ENCODE measurements at regions not wholly inside any gene's neighbourhood (a gene's known extent, or its start where the extent isn't known, plus 50 kb on each side); places are given as distances from the start of the nearest gene placed in this dataset.
"Not testable (repeated sequence)": the region's sequence is repeated elsewhere in the genome, so short reads cannot be mapped to it uniquely, and the experiment has no call there.

DNA sequence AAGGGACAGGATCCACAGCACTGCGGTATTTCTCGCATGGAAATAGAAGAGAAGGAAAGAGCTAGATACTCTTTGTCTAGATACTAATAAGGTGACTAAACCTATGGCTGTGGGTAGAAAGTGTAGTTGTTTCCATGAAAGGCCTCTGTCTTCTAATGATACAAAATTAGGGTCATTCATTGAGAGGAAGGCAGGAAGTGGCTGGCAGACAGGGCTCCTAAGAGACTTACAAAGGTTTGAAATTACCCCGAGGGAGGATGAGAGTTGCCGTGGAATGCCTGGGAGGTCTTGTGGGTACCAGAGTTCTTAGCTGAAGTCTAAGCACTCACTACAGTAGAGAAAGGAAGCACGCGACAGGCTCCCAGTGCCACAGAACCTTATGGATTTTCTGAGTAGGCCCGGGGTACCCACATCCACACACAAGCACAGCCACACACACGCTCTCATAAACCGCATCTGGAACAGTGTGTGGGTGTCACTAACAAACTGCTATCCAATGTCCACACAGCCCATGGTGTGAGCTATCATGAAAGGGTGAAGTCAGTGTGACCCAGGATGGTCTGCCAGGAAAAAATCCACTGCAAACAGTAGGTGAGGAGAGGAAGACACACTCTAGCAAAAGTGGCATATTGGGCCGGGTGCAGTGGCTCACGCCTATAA lies 221.4 kb downstream of the FAM43A start:
- DNase-seq (ENCODE audit: low spot score in 2 of 2) (no peak), FAIRE-seq (no peak)

DNA sequence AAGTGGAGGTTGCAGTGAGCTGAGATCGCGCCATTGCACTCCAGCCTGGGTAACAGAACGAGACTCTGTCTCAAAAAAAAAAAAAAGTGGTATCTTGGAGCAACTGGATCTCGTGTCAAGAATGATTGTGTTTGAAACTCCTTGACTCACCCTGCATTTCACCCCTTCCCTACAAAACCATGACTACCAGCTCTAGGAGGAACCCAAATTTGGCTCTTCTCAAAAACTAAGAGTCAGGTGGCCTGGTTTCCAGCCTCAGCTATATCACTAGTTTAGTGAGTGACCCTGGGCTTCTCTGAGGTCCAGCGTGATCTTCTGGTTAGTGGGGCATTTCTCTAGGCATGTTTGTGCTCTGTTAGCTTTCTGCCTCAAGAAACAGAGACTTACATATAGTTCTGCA lies 222.1 kb downstream of the FAM43A start:
- no peak for DNase-seq (ENCODE audit: low spot score in 2 of 2)
- no peak for FAIRE-seq

DNA sequence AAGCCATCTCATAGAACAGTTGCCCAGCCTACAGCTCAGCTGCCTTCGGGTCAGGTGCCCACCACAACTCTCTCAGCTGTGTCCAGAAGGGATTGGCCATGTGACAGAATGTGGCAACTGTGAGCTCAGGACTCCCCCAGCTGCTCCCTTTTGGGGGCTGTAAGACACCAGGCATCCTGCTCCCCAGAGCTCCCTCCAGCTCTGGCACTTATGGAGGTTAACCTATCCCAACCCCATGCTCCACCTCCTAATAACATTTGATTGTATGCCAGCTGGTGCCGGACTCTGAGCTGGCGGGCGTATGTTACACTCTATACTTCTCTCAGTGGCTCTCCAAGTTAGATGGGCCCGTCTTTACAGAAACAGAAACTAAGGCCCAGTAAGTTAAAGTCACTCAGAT lies 222.8 kb downstream of the FAM43A start:
- DNase-seq (ENCODE audit: low spot score in 2 of 2) (no peak), FAIRE-seq (no peak)

DNA sequence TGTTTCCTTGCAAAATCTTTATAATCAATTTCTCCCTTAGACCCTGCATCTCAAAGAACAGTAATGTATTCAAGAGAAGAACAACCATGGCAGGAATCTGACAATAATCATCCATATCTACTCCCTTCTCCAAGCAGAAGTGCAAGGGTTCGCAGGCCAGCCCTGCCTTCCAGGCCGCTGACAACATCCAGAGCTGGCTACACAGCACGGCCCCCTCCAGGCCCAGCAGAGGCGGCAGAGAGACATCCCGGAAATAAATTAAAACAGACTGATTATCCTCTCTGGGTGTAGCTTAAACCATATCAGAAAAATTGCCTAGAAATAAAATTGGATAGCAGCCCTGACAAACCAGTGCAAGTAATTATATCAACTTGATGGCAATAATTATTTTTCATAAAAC lies 223.3 kb downstream of the FAM43A start:
- no peak for DNase-seq (ENCODE audit: low spot score in 2 of 2)
- FAIRE-seq: no peak

DNA sequence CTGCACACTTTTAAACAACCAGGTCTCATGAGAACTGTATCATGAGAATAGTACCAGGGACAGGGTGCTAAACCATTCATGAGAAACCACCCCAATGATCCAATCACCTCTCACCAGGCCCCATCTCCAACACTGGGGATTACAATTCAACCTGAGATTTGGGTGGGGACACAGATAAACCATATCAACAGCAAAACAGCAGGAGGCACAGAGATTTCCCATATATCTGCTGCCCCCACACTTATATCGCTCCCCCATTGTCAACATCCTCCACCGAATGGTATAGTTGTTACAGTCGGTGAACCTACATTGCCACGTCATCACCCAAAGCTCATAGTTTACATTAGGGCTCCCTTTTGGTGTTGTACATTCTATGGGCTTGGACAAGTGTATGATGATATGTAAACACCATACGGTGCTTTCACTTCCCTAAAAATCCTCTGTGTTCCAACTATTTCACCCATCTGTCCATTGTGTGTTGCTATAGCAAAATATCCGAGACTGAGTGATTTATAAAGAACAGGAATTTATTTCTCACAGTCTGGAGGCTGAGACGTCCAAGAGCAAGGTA lies 224.8 kb downstream of the FAM43A start:
- no peak for DNase-seq (ENCODE audit: low spot score in 2 of 2)
- FAIRE-seq: no peak

DNA sequence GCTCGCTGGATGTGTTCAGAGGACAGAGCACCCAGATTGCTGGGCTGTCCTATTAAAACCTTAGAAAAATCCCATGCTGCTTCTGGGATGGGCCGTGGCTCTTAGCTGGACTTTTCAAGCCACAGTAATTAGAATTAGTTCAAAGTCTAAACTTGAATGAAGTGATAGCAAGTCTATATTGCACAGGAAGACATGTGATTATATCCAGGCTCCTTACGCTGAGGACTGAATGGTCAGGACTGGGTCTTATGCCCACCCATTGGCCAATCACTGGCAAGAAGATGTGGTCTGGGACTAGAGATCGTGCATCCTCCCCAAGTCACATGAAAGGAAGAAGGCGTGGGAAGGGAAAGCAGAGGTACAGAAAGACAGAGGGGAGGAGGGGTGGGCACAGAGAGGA lies 227.6 kb downstream of the FAM43A start:
- FAIRE-seq: no peak

DNA sequence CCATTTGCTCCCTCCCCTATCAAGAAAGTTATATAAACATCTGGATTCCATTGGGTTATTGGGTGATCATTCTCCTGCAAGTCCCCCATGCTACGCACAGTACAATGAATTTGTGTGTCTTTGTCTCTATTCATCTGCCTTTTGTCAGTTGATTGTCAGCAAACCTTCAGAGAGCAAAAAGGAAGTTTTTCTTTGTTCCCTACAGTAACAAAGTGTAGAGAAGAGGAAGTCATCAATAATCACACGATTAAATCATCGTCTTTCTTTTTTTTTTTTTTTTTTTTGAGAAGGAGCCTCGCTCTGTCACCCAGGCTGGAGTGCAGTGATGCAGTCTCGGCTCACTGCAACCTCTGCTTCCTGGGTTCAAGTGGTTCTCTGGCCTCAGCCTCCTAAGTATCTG lies 239.2 kb downstream of the FAM43A start:
- DNase-seq (ENCODE audit: low spot score in 2 of 2); FAIRE-seq: not testable (repeated sequence)

More for the DNA sequence above, 227.6 kb downstream of the FAM43A start:
- no peak for DNase-seq (ENCODE audit: low spot score in 2 of 2)

DNA sequence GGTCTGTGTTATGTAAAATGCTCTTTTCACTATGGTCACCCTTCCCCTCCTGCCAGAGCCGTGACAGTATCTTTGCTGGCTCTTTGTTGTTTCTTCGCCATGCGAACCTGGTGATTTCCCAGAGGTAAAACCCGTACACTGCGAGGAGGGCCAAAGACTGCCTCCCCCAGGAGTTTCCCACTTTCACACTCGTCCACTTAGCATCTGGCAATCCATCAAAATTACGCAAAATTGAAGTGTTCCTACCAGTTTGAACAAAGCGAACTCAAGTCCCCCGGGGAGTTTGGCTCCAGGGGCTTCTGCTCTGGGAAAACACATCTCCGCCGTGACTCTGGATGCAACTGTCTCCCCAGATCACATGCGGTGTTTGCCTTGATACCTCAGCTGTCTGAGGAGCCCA lies 239.9 kb downstream of the FAM43A start:
- DNase-seq (ENCODE audit: low spot score in 2 of 2) (no peak), FAIRE-seq (no peak)

DNA sequence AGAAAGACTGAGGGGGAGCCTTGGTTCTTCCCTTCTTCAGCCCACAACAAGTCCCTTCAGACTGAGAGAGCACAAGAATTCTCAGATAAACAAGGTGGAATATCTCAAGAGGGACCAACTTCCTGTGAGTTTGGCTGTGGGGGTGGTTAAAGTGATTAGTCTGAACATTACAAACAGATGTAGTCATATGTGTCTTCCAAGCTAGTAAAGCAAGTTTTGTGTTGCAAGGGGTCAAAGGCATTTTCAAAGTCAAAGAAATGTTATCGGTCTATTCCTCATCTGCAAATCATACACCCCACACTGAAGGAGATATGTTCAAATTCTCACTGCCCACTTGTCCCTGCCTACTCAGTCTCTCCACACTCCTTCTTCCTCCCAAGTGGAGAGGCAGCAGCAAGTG lies 242.5 kb downstream of the FAM43A start:
- FAIRE-seq (no peak), DNase-seq (ENCODE audit: low spot score in 2 of 2) (no peak)

DNA sequence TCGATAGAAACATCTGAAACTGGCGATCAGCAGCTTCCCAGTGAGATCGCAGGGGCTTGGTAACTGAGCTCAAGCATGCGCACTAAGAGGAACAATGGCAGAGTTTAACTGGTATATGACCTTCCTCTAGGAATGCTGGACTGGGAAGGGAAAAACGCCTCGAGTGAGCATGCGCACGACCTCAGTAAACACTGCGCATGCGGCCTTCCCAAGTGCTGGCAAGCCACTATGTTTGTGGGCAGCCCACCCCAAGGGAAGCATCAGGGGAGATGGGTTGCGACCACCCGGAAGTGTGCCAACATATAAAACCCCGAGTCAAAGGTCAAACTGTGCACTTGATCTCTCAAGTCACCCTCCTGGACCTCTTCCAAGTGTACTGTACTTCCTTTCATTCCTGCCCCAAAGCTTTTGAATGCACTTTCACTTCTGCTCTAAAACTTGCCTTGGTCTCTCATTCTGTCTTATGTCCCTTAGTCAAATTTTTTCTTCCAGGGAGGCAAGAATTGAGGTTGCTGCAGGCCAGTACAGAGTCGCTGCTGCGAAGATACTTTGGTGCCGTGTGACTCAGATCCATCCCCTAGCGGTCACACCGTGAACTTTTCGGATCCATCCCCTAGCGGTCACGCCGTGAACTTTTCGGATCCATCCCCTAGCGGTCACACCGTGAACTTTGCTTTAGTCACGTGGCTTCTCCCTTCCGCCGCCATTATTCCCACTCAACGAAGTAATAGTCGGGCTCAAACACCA lies 243.3 kb downstream of the FAM43A start:
- FAIRE-seq (no peak), DNase-seq (ENCODE audit: low spot score in 2 of 2) (no peak)

DNA sequence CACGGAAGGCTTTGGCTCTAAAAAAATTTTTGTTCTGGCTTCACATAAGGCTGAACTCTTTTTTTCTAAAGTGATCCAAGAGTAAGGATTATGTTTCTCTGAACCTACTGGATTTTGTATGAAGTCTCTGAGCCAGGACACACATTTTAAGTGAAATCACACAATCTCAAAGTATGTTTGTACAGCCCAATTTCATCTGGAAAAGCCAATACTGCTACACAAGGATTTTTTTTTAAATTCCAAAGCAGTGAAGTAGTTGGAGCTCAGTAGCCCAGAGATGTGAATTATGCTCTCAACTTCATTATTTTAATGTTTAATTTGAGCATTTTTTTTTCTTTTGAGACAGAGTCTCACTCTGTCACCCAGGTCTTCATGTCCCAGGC lies 243.9 kb downstream of the FAM43A start:
- DNase-seq (ENCODE audit: low spot score in 2 of 2): no peak
- FAIRE-seq: no peak

DNA sequence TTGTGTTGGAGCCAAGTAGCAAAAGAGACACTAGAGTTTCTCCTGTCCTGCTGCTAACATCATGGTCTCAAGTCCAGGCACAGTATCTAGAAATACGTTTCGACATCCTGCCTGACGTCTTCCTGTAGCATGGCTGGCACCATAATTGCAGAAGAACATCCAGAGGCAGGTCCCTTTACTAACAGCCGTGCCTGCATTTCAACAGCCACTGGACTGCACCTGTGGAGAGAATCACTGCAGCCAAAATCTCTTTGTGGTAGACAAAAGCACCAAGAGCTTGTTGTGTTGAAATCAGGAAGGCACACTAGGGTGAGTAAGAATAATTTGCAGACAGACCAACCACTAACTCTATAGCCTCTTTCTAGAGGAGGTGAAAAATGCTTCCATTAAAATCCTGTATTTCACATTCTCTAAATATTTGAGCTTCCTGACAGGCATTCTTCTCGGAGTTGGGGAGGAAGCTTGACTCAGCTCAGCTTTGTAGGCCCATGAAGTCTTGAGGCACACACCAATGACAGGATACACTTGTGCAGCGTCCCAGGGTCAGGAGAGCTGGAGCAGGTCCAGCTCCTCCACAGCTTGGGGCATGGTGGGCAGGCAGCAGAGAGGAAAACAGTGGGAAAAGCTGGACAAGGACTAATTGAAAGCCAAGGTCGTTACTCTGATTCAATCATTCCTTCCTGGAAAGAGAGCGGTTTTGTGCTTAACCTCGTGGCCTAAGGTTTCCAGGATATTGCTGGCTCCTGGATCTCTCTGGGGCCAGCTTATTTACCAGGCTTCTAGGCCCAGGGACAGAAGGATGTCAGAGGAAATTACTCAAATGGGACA lies 244.9 kb downstream of the FAM43A start:
- FAIRE-seq (no peak), DNase-seq (ENCODE audit: low spot score in 2 of 2) (peak in 1 of 2 donors; percentile 25)

DNA sequence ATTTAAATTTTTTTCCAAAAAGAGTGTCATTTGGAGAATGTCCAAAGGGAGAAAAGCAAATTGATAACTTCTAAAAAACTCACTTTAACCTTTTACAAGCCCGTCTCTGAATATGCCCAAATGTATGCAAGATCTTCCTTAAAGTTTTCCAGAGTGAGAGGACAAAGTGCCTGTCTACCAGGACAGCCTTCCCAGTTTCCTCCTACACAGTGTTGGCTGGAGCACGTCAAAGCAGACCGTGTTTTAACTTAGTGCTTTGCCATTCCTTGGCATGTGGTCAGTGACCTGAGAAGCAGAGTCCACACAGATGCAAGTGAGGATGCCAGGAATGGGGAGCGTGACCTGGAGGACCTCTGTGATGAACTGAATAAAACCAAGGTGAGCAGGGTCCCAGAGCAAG lies 245.7 kb downstream of the FAM43A start:
- FAIRE-seq (no peak), DNase-seq (ENCODE audit: low spot score in 2 of 2) (no peak)

DNA sequence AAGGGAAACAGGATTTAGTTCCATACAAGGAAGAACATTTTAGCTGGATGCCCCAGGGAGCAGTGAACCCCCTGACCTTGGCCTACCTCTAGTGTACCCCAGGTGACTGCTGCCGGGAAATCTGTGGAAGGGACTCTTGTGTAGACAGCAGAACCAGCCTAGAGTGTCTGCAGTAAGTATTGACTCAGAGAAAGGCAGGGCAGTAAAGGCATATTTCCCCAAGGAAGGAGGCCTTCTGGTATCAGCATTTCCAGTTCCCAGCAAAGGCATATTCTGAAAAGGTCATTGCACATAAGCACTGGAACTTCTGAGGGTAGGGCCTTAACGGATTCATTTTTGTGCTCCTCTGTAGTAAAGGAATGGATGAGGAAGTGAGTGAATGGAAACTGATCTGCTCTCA lies 246.2 kb downstream of the FAM43A start:
- DNase-seq (ENCODE audit: low spot score in 2 of 2): no peak
- no peak for FAIRE-seq

DNA sequence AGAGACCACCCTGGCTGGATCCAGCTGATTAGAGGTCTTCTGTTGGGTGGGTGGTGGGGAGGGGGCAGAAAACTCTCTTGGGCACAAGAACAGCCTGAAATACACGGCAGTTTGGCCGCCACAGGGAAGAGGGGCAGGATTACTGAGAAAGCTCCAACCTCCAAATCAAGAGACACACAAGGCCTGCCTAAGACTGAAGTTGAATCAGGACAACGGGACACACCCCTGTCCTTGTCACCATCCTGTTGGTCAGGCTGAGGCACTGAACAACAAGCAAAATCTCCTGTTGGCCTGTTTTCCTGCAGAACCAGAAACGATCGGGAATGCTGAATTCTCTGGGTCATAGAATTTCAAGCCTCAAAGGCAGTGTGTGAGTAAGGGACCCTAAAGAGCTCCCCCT lies 247.8 kb downstream of the FAM43A start:
- FAIRE-seq (no peak), DNase-seq (ENCODE audit: low spot score in 2 of 2) (no peak)

DNA sequence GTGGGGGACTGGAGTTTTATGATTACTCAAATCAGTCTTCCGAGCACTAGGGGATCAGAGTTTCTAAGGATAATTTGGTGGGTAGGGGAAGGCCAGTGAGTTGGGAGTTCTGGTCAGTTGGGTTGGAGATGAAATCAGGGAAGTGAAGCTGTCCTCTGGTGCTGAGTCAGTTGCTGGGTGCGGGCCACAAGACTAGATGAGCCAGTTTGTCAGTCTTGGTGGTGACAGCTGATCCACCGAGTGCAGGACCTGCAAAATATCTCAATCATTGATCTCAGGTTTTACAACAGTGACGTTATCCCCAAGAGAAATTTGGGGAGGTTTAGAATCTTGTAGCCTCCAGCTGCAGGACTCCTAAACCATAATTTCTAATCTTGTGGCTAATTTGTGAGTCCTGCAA lies 249.4 kb downstream of the FAM43A start:
- FAIRE-seq: no peak
- DNase-seq (ENCODE audit: low spot score in 2 of 2): no peak

DNA sequence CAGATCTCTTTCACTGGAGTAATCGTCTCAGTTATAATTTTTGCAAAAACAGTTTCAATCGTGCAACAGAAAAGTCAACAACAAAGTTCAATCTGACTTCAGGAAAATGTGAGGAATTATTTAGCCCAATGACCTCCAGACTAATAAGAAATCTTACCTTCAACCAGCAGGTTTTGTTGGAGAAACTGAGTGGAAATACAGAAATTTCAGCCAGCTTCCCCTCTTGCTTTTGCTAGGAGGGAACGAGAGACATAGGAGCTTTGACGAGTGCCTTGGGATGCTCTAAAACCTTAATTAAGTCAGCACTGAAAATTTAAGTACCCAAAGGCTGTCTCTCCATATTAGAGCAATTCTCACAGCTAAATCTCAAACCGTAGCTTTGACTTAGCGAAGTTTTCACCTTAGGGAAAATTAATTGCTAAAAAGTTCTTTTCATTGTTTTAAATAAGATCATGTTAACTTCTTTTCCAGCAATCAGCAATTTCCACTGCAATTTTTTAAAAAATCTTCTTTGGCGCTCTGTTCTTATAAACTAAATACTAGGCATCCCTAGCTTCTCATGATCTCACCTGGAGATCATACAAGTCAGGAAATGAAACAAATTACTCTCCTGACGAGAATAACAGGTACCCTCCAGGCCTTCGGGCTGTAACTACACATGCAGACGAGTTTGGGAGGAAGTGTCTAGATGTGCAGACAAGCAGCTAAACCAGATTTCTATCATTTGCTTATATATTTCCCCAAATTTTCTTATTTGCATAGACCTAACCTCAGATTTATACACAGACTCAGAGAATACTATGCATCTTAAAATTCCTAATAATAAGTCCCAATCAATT lies 250.2 kb downstream of the FAM43A start:
- FAIRE-seq (no peak), DNase-seq (ENCODE audit: low spot score in 2 of 2) (no peak)

DNA sequence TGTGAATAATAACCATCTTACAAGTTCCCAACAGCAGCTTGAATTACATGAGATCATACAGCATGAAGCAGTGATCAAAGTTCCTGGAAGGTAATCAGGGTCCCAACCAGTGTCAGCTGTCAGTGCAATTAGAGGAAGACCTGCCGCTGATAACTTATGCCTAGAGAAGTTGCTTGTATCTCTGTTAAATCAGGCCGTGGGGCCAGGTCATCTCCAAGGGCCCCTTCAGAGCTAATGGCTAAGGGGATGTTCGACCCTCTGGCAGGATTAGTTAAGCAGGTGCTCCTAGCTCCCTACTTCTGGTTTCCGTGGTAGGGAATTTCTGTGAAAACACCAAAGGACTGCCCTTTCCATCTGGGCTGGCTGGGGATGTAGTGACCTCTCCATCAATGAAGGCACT lies 251.0 kb downstream of the FAM43A start:
- FAIRE-seq (no peak), DNase-seq (ENCODE audit: low spot score in 2 of 2) (no peak)

DNA sequence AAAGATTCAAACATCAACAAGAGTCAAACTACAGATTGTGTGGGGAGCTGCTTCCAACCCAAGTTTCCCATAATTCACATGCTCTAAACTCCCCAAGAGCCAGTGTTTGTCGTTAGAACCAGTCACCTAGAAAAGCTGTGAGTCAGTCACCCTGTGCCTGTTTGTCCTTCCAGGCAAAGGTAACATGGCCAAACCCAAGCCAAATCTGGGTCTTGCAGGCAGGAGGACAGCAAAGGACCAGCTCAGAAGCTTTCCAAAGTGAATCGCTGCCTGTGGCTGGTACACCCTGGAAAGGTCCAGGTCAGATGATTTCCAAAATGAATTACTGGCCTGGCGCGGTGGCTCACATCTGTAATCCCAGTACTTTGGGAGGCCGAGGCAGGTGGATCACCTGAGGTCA lies 251.5 kb downstream of the FAM43A start:
- FAIRE-seq: no peak
- DNase-seq (ENCODE audit: low spot score in 2 of 2): no peak

DNA sequence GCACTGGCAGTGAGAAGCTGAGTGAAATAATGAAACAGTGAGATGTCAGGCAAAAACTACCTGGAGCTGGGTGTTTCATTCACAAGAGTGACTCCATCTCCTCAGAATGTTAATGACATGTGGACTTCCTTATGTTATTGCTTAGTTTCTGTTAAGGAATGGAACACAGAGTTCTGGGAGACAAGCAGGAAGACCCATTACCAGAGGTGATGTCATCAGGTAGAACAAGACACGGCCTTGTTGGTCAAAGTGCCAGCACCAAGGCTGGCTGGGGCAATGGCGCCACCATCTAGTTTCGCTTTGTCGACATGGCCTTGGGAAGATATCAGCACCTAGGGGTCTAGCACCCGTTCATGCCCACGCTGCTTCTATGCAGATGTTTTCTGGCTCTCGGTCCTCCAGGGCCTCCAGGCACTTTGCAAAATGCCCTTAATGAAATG lies 252.2 kb downstream of the FAM43A start:
- no peak for FAIRE-seq

More for the DNA sequence above, 252.2 kb downstream of the FAM43A start:
- DNase-seq (ENCODE audit: low spot score in 2 of 2): no peak

Data from frontal cortex (tissue), 3 donors.